A549 (cell line): ENCODE measurements at regions not wholly inside any gene's neighbourhood (a gene's known extent, or its start where the extent isn't known, plus 50 kb on each side); places are given as distances from the start of the nearest gene placed in this dataset.

Source experiments
- ATAC-seq, 2 experiments: fragments of 200-7000 bp in 1 of 2; fragments of >200 bp in 1 of 2; cut with Nextera tagmentation in 1 of 2; cut with Tn5 transposase in 1 of 2; 3 replicates each; pipeline versions ENCODE4 v1.8.0 to v1.9.1; 2018 to 2020; ENCODE audit warnings: mild to moderate bottlenecking in 1 of 2, moderate library complexity in 1 of 2
- CTCF ChIA-PET: fragments of 300-600 bp; sonication (Branson Sonifier 250); formaldehyde crosslinking; extraction: SDS; loops from one replicate; lab custom pipeline; 2021; ENCODE audit warnings: antibody characterized with exemption, inconsistent platforms; lab: Yijun Ruan, JAX
- POLR2A ChIA-PET: fragments of 350-600 bp; formaldehyde crosslinking; extraction: SDS; loops from one replicate; lab custom pipeline; 2021; ENCODE audit warnings: antibody characterized with exemption, inconsistent platforms; lab: Yijun Ruan, JAX
- DNase-seq, 2 experiments: peaks; one replicate each; pipeline versions ENCODE4 v3.0.0 to v3.0.0-alpha.2; 2011 to 2016; ENCODE audit warnings: low read depth in 1 of 2, low spot score in 1 of 2
- FAIRE-seq: peaks from 2 replicates; lab custom pipeline; 2011; peaks lifted over from hg19 to GRCh38; lab: Jason Lieb, UNC
- H3K27ac ChIP-seq, 2 experiments: fragments of >200 bp; sonication (Bioruptor Twin); formaldehyde crosslinking; 3 replicates each; pipeline ENCODE4 v1.5.1; 2016 to 2017
- H3K4me1 ChIP-seq: fragments of >200 bp; sonication (Bioruptor Twin); formaldehyde crosslinking; 3 replicates; pipeline ENCODE4 v1.6.1; 2016
- H3K4me2 ChIP-seq: fragments of >200 bp; sonication (Bioruptor Twin); formaldehyde crosslinking; 3 replicates; pipeline ENCODE4 v1.6.1; 2016
- H3K4me3 ChIP-seq: fragments of >200 bp; sonication (Bioruptor Twin); formaldehyde crosslinking; 3 replicates; pipeline ENCODE4 v1.5.1; 2016
- H3K9me3 ChIP-seq: fragments of >200 bp; sonication (Bioruptor Twin); formaldehyde crosslinking; 3 replicates; pipeline ENCODE4 v1.6.1; 2016
- BCL3 ChIP-seq: fragments of >200 bp; sonication (Bioruptor Twin); formaldehyde crosslinking; IDR thresholded peaks from 3 replicates; pipeline ENCODE4 v1.6.1; 2016
- CEBPB ChIP-seq, 2 experiments: fragments of >200 bp in 1 of 2; sonication (Bioruptor Twin) in 1 of 2; formaldehyde crosslinking in 1 of 2; IDR thresholded peaks; 2 replicates each; pipeline ENCODE4 v1.6.1; 2012 to 2016
- CHD2 ChIP-seq: fragments of 150-350 bp; IDR thresholded peaks from 2 replicates; pipeline ENCODE4 v1.6.1; 2014; ENCODE audit warnings: low read length; ENCODE audit not compliant: partially characterized antibody
- CTCF ChIP-seq: fragments of >200 bp; sonication (Bioruptor Twin); formaldehyde crosslinking; IDR thresholded peaks from 3 replicates; pipeline ENCODE4 v1.5.1; 2016
- EP300 ChIP-seq, 2 experiments: fragments of >200 bp; sonication (Bioruptor Twin); formaldehyde crosslinking; IDR thresholded peaks; 2 replicates in 1 of 2; 3 replicates in 1 of 2; pipeline ENCODE4 v1.6.1; 2016 to 2017
- FOSL2 ChIP-seq, 2 experiments: fragments of 450-650 bp in 1 of 2; fragments of >200 bp in 1 of 2; sonication (Bioruptor Twin) in 1 of 2; formaldehyde crosslinking; IDR thresholded peaks; 2 replicates each; pipeline versions ENCODE4 v1.5.0 to v1.6.1; 2016 to 2020; ENCODE audit warnings: mild to moderate bottlenecking in 1 of 2, moderate library complexity in 1 of 2
- HES2 ChIP-seq: fragments of >200 bp; sonication (Bioruptor Twin); formaldehyde crosslinking; IDR thresholded peaks from 2 replicates; pipeline ENCODE4 v1.6.1; 2016
- HOXB5 ChIP-seq: fragments of 250-450 bp; sonication (Bioruptor Pico); IDR thresholded peaks from 2 replicates; pipeline ENCODE4 v1.5.0; 2020; ENCODE audit warnings: mild to moderate bottlenecking, moderate library complexity
- JUNB ChIP-seq: fragments of >200 bp; sonication (Bioruptor Twin); formaldehyde crosslinking; IDR thresholded peaks from 2 replicates; pipeline ENCODE4 v1.6.1; 2016
- KDM1A ChIP-seq: fragments of 200-600 bp; sonication (generic); IDR thresholded peaks from 2 replicates; pipeline ENCODE4 v1.6.1; 2016; ENCODE audit warnings: low read depth, mild to moderate bottlenecking
- KDM5A ChIP-seq: fragments of 200-600 bp; sonication (generic); IDR thresholded peaks from 2 replicates; pipeline ENCODE4 v1.6.1; 2016; ENCODE audit warnings: antibody characterized with exemption, mild to moderate bottlenecking
- NR3C1 ChIP-seq: fragments of >200 bp; sonication (Bioruptor Twin); formaldehyde crosslinking; IDR thresholded peaks from 3 replicates; pipeline ENCODE4 v1.6.1; 2017
- RARB ChIP-seq: fragments of 250-450 bp; sonication (Bioruptor Pico); IDR thresholded peaks from 2 replicates; pipeline ENCODE4 v1.8.0; 2021; ENCODE audit warnings: mild to moderate bottlenecking, moderate library complexity
- RCOR1 ChIP-seq: fragments of 150-350 bp; IDR thresholded peaks from 2 replicates; pipeline ENCODE4 v1.6.1; 2014; ENCODE audit warnings: antibody characterized with exemption, low read length, low read depth
- RFX5 ChIP-seq: fragments of 450-650 bp; IDR thresholded peaks from 2 replicates; pipeline ENCODE4 v1.7.1; 2014; ENCODE audit warnings: antibody characterized with exemption, mild to moderate bottlenecking, moderate library complexity
- USF2 ChIP-seq: fragments of 450-650 bp; IDR thresholded peaks from 2 replicates; pipeline ENCODE4 v1.6.1; 2014; ENCODE audit warnings: antibody characterized with exemption
- ZFP36 ChIP-seq: fragments of 450-650 bp; IDR thresholded peaks from 2 replicates; pipeline ENCODE4 v1.6.1; 2014; ENCODE audit warnings: borderline replicate concordance; ENCODE audit not compliant: partially characterized antibody
- ZNF302 ChIP-seq: fragments of 250-450 bp; sonication (Bioruptor Pico); IDR thresholded peaks from 2 replicates; pipeline ENCODE4 v1.9.0; 2021; ENCODE audit warnings: inconsistent platforms, mild to moderate bottlenecking, moderate library complexity
- ZSCAN20 ChIP-seq: fragments of 250-450 bp; sonication (Bioruptor Pico); IDR thresholded peaks from 2 replicates; pipeline ENCODE4 v1.8.0; 2022; ENCODE audit warnings: mild to moderate bottlenecking, moderate library complexity
- WGBS: methylation state at CpG from one replicate; pipeline ENCODE4 v1.1.6; 2017; ENCODE audit errors: missing lambda C conversion rate; 5-methylcytosine and 5-hydroxymethylcytosine counted together

GRCh38 chr9:89992326-89993198 lies 387.8 kb downstream of the GADD45G start (continued):
- TF ChIP-seq NR3C1 (no peak), ZNF302 (CRISPR knock-in tag) (no peak), HOXB5 (CRISPR knock-in tag) (no peak), KDM5A (no peak), RARB (CRISPR knock-in tag) (no peak), CTCF (no peak)

- peaks cover 24% of the 10 kb centered on the region for H3K4me1 ChIP-seq
- FAIRE-seq = no peak
- H3K4me3 ChIP-seq = no peak overlapping the region
- peak overlapping the region; percentile 20 to 59; a peak in 5 of 6 replicates for H3K27ac ChIP-seq
- no peaks in the 10 kb centered on the region for H3K9me3 ChIP-seq
- WGBS = 2% methylated on average over 5 of the region's 5 CpGs
- CTCF ChIA-PET = no interaction called here
- H3K4me2 ChIP-seq = peak overlapping the region; percentile 55
- ATAC-seq = peak; percentile 67 to 68; a peak in 5 of 6 replicates
- TF ChIP-seq ZFP36 = no peak
- TF ChIP-seq HES2 = peak; percentile 37; the same call in 1 of the 2 replicates
- TF ChIP-seq USF2 = no peak
- TF ChIP-seq JUNB = peak; percentile 23; the same call in 1 of the 2 replicates
- TF ChIP-seq EP300 (IDR thresholded peaks at IDR 0.05) = peak; percentile 37 to 45; a peak in 1 of 5 replicates
- peak; percentile 80 to 82 for TF ChIP-seq CEBPB (IDR thresholded peaks at IDR 0.05)
- TF ChIP-seq KDM1A = no peak
- 0 out of 3 replicates have a peak, but pooled peaks have one; percentile 27 for TF ChIP-seq BCL3
- peak; percentile 9 to 63 for DNase-seq
- POLR2A ChIA-PET = no interaction called here
These were observed 389.1 kb downstream of the GADD45G start for GRCh38 chr9:89993678-89994630.

- DNase-seq = no peak
- peak overlapping the region; percentile 7 to 59; a peak in 4 of 6 replicates for H3K27ac ChIP-seq
- ATAC-seq = no peak
- whole genome bisulfite sequencing = 85% methylated on average over 19 of the region's 19 CpGs
- H3K9me3 ChIP-seq = no peaks in the 10 kb centered on the region
- no peak overlapping the region for H3K4me3 ChIP-seq
- peaks cover 33% of the 10 kb centered on the region for H3K4me1 ChIP-seq
- FAIRE-seq = no peak
- no peak for TF ChIP-seq BCL3
- TF ChIP-seq ZNF302 (CRISPR knock-in tag) = no peak
- no peak for TF ChIP-seq CHD2
- TF ChIP-seq HOXB5 (CRISPR knock-in tag) = no peak
- no peak for TF ChIP-seq RCOR1
- TF ChIP-seq HES2 = no peak
- TF ChIP-seq ZSCAN20 (CRISPR knock-in tag) = no peak
- TF ChIP-seq RFX5 = no peak
- no peak for TF ChIP-seq FOSL2 (IDR thresholded peaks at IDR 0.05)
- no peak for TF ChIP-seq FOSL2 (CRISPR knock-in tag; IDR thresholded peaks at IDR 0.05)
- no peak for TF ChIP-seq JUNB
- TF ChIP-seq, all 56 proteins: peak for 0
- CTCF ChIA-PET = interaction anchor here (1.1 to 1.4 kb wide), 4 partner anchors 15 to 392 kb away, joined by 3 read pairs; no protein-coding TSS in a partner anchor
- no peak overlapping the region; the same call in 1 of the 3 replicates for H3K4me2 ChIP-seq
- POLR2A ChIA-PET = no interaction called here
These were observed 390.3 kb downstream of the GADD45G start for GRCh38 chr9:89994988-89995613.
